GM12878 (cell line): ENCODE measurements at regions not wholly inside any gene's neighbourhood (a gene's known extent, or its start where the extent isn't known, plus 50 kb on each side); places are given as distances from the start of the nearest gene placed in this dataset.
A peak's percentile ranks its signal among the peaks of the same experiment; 100 is the strongest.

Experiments
- ATAC-seq: fragments of 200-7000 bp; cut with Tn5 transposase; 3 replicates; pipeline ENCODE4 v1.9.1; 2020; ENCODE audit warnings: mild to moderate bottlenecking, moderate library complexity
- BruUV-seq: library from RNA; stranded (reverse); fragments of 400-500 nt; replicated peaks from 2 replicates; lab custom pipeline; 2021; lab: Mats Ljungman, UMichigan
- CTCF ChIA-PET: fragments of 300-600 bp; sonication (Branson Sonifier 250); formaldehyde crosslinking; extraction: SDS; loops from one replicate; lab custom pipeline; 2021; ENCODE audit warnings: inconsistent platforms; lab: Yijun Ruan, JAX
- POLR2A ChIA-PET: fragments of 350-600 bp; formaldehyde crosslinking; extraction: SDS; loops from one replicate; lab custom pipeline; 2021; ENCODE audit warnings: inconsistent platforms; lab: Charles Lee
- RAD21 ChIA-PET: fragments of 300-600 bp; sonication (Branson Sonifier 250); formaldehyde crosslinking; loops from one replicate; lab custom pipeline; 2023; ENCODE audit warnings: antibody characterized with exemption; ENCODE audit not compliant: unreplicated experiment; lab: Charles Lee
- SMC1A ChIA-PET: fragments of 300-600 bp; sonication (Branson Sonifier 250); formaldehyde crosslinking; loops from one replicate; lab custom pipeline; 2023; ENCODE audit not compliant: unreplicated experiment, uncharacterized antibody; lab: Charles Lee
- DNase-seq: peaks from one replicate; pipeline ENCODE4 v3.0.0-alpha.2; 2011; ENCODE audit warnings: low read depth, low spot score
- FAIRE-seq: peaks from 3 replicates; lab custom pipeline; 2011; peaks lifted over from hg19 to GRCh38; lab: Jason Lieb, UNC
- H2AFZ ChIP-seq: 2 replicates; pipeline ENCODE4 v1.6.0; 2011; ENCODE audit warnings: low read depth, low read length, control low read depth; ENCODE audit not compliant: control insufficient read depth
- H3K27ac ChIP-seq: 2 replicates; pipeline ENCODE4 v1.5.1; 2011; ENCODE audit warnings: control low read depth; ENCODE audit not compliant: control insufficient read depth, insufficient read depth
- H3K27me3 ChIP-seq, 2 experiments: replicated peaks in 1 of 2; 2 replicates each; pipeline versions ENCODE4 v1.6.0 to v1.6.1; 2011; ENCODE audit warnings: low read length in 1 of 2; ENCODE audit not compliant: control insufficient read depth in 2 of 2, insufficient read depth in 2 of 2
- H3K36me3 ChIP-seq, 2 experiments: 2 replicates each; pipeline ENCODE4 v1.5.1; 2011; ENCODE audit warnings: low read length in 1 of 2; ENCODE audit not compliant: control insufficient read depth in 2 of 2, insufficient read depth in 2 of 2
- H3K4me1 ChIP-seq: 2 replicates; pipeline ENCODE4 v1.6.1; 2011; ENCODE audit warnings: mild to moderate bottlenecking, low read length, moderate library complexity, mixed read lengths; ENCODE audit not compliant: control insufficient read depth, insufficient read depth
- H3K4me2 ChIP-seq: 2 replicates; pipeline ENCODE4 v1.6.0; 2011; ENCODE audit warnings: control low read depth; ENCODE audit not compliant: control insufficient read depth, insufficient read depth
- H3K4me3 ChIP-seq: fragments of 200-600 bp; sonication (generic); 2 replicates; pipeline ENCODE4 v1.5.1; 2016
- H3K79me2 ChIP-seq: 2 replicates; pipeline ENCODE4 v1.6.0; 2011; ENCODE audit warnings: low read length; ENCODE audit not compliant: control insufficient read depth, insufficient read depth
- H3K9ac ChIP-seq: 2 replicates; pipeline ENCODE4 v1.8.0; 2011; ENCODE audit warnings: low read length, control low read depth, mixed read lengths; ENCODE audit not compliant: control insufficient read depth, insufficient read depth
- H3K9me3 ChIP-seq: replicated peaks from 3 replicates; pipeline ENCODE4 v1.5.1; 2011; ENCODE audit warnings: mild to moderate bottlenecking, low read length; ENCODE audit not compliant: control insufficient read depth, insufficient read depth
- H4K20me1 ChIP-seq: 2 replicates; pipeline ENCODE4 v1.6.0; 2011; ENCODE audit not compliant: control insufficient read depth, insufficient read depth
- BACH1 ChIP-seq: fragments of 450-650 bp; IDR thresholded peaks from 2 replicates; pipeline ENCODE4 v1.6.1; 2017; ENCODE audit warnings: mild to moderate bottlenecking, borderline replicate concordance
- BHLHE40 ChIP-seq, 2 experiments: fragments of 450-650 bp in 1 of 2; IDR thresholded peaks; 2 replicates each; pipeline ENCODE4 v1.6.1; 2011 to 2017; ENCODE audit warnings: low read depth in 2 of 2, borderline replicate concordance in 1 of 2, improper control_type of control experiment in 1 of 2, low read length in 1 of 2, mild to moderate bottlenecking in 1 of 2
- BMI1 ChIP-seq: fragments of 450-650 bp; IDR thresholded peaks from 2 replicates; pipeline ENCODE4 v1.6.1; 2016; ENCODE audit warnings: mild to moderate bottlenecking, moderate library complexity, borderline replicate concordance
- CREM ChIP-seq: IDR thresholded peaks from 2 replicates; pipeline ENCODE4 v1.6.1; 2014; ENCODE audit warnings: antibody characterized with exemption, low read depth
- DPF2 ChIP-seq: fragments of 450-650 bp; IDR thresholded peaks from 2 replicates; pipeline ENCODE4 v1.6.1; 2017; ENCODE audit warnings: mild to moderate bottlenecking
- GABPA ChIP-seq: IDR thresholded peaks from 2 replicates; pipeline ENCODE4 v1.6.1; 2014; ENCODE audit warnings: antibody characterized with exemption, low read depth, mild to moderate bottlenecking, inconsistent platforms
- GATAD2B ChIP-seq: fragments of 450-650 bp; conservative IDR thresholded peaks from 2 replicates; pipeline ENCODE4 v1.6.1; 2017; ENCODE audit warnings: low read depth, mild to moderate bottlenecking, moderate library complexity
- IKZF1 ChIP-seq: fragments of 450-650 bp; conservative IDR thresholded peaks from 2 replicates; pipeline ENCODE4 v1.6.1; 2017; ENCODE audit warnings: antibody characterized with exemption, mild to moderate bottlenecking
- IRF3 ChIP-seq: fragments of 450-650 bp; IDR thresholded peaks from 2 replicates; pipeline ENCODE4 v1.6.1; 2014; ENCODE audit warnings: mild to moderate bottlenecking
- IRF4 ChIP-seq: IDR thresholded peaks from 2 replicates; pipeline ENCODE4 v1.6.1; 2011; ENCODE audit warnings: low read depth, low read length
- JUNB ChIP-seq: IDR thresholded peaks from 2 replicates; pipeline ENCODE4 v1.6.1; 2016; ENCODE audit warnings: antibody characterized with exemption, mild to moderate bottlenecking
- MEF2B ChIP-seq: fragments of 450-650 bp; IDR thresholded peaks from 2 replicates; pipeline ENCODE4 v1.6.1; 2018; ENCODE audit warnings: mild to moderate bottlenecking, moderate library complexity; ENCODE audit not compliant: partially characterized antibody, poor library complexity, severe bottlenecking
- MTA2 ChIP-seq: fragments of 450-650 bp; IDR thresholded peaks from 2 replicates; pipeline ENCODE4 v1.6.1; 2016; ENCODE audit warnings: low read depth, mild to moderate bottlenecking, moderate library complexity
- MYC ChIP-seq: IDR thresholded peaks from 2 replicates; pipeline ENCODE4 v1.6.1; 2011; ENCODE audit warnings: mild to moderate bottlenecking, low read length, moderate library complexity, inconsistent platforms; ENCODE audit not compliant: insufficient read depth, insufficient replicate concordance, insufficient read length, severe bottlenecking
- NFIC ChIP-seq: IDR thresholded peaks from 2 replicates; pipeline ENCODE4 v1.6.1; 2012; ENCODE audit warnings: low read depth, mild to moderate bottlenecking, inconsistent platforms, low read length, moderate library complexity
- NR2C1 ChIP-seq: fragments of 450-650 bp; IDR thresholded peaks from 2 replicates; pipeline ENCODE4 v1.6.1; 2017; ENCODE audit warnings: antibody characterized with exemption, mild to moderate bottlenecking, moderate library complexity
- POLR2AphosphoS5 ChIP-seq: IDR thresholded peaks from 2 replicates; pipeline ENCODE4 v1.6.1; 2011; ENCODE audit warnings: mild to moderate bottlenecking, low read length, inconsistent platforms
- RAD21 ChIP-seq: IDR thresholded peaks from 2 replicates; pipeline ENCODE4 v1.6.1; 2011; ENCODE audit warnings: mild to moderate bottlenecking, low read depth, low read length, moderate library complexity; ENCODE audit not compliant: insufficient read depth
- RAD51 ChIP-seq: fragments of 450-650 bp; IDR thresholded peaks from 2 replicates; pipeline ENCODE4 v1.6.1; 2016; ENCODE audit warnings: moderate library complexity, mild to moderate bottlenecking, inconsistent platforms
- RB1 ChIP-seq: fragments of 450-650 bp; formaldehyde crosslinking; IDR thresholded peaks from 2 replicates; pipeline ENCODE4 v1.6.1; 2017; ENCODE audit warnings: mild to moderate bottlenecking, borderline replicate concordance
- RBBP5 ChIP-seq: fragments of 200-600 bp; sonication (generic); conservative IDR thresholded peaks from 2 replicates; pipeline ENCODE4 v1.6.1; 2016
- RELA ChIP-seq: fragments of 450-650 bp; IDR thresholded peaks from 2 replicates; pipeline ENCODE4 v1.8.0; 2014; ENCODE audit warnings: borderline replicate concordance; ENCODE audit not compliant: partially characterized antibody
- SUZ12 ChIP-seq: fragments of 200-600 bp; sonication (generic); IDR thresholded peaks from one replicate; pipeline ENCODE4 v1.6.1; 2018; ENCODE audit warnings: antibody characterized with exemption, mild to moderate bottlenecking; ENCODE audit not compliant: unreplicated experiment
- TBL1XR1 ChIP-seq: IDR thresholded peaks from 2 replicates; pipeline ENCODE4 v1.6.1; 2012; ENCODE audit warnings: low read depth, low read length, improper control_type of control experiment
- WRNIP1 ChIP-seq: IDR thresholded peaks from 2 replicates; pipeline ENCODE4 v1.6.1; 2011; ENCODE audit warnings: low read depth, low read length, improper control_type of control experiment, borderline replicate concordance
- ZSCAN29 ChIP-seq: fragments of 450-650 bp; IDR thresholded peaks from 2 replicates; pipeline ENCODE4 v1.6.1; 2017; ENCODE audit warnings: mild to moderate bottlenecking, moderate library complexity
- WGBS: methylation state at CpG from one replicate; pipeline ENCODE4 v1.1.6; 2016; ENCODE audit warnings: low lambda C conversion rate; ENCODE audit not compliant: insufficient replicate concordance, insufficient coverage; ENCODE audit errors: missing lambda C conversion rate; 5-methylcytosine and 5-hydroxymethylcytosine counted together
- in situ Hi-C: fragments of 300-500 bp; cut with MboI; formaldehyde crosslinking; loops from 9 replicates; pipeline ENCODE4 v1.14.3; 2018; ENCODE audit warnings: mixed read lengths
- intact Hi-C: fragments of 100-400 bp; cut with micrococcal nuclease; formaldehyde crosslinking; loops from one replicate; pipeline ENCODE4 v1.14.2; 2022; ENCODE audit not compliant: unreplicated experiment
- TF ChIP-seq, protein P1 (sequence below): IDR thresholded peaks from 2 replicates; pipeline ENCODE4 v1.6.1; 2011; ENCODE audit warnings: low read depth, mild to moderate bottlenecking, low read length, moderate library complexity, borderline replicate concordance; ENCODE audit errors: extremely low read depth

GRCh38 chr9:73023025-73023541 lies 70.2 kb upstream of the ALDH1A1 start:
- Histone ChIP-seq H3K27me3 (no peaks in the 10 kb centered on the region; a peak in 1 of 4 replicates), H3K4me1 (no peaks in the 10 kb centered on the region), H3K4me2 (no peak overlapping the region), H3K27ac (no peak overlapping the region), H3K4me3 (no peak overlapping the region), H3K9ac (no peak overlapping the region), H3K36me3 (no peaks in the 10 kb centered on the region), H4K20me1 (no peaks in the 10 kb centered on the region), H2AFZ (no peak overlapping the region), H3K9me3 (no peaks in the 10 kb centered on the region), H3K79me2 (no peaks in the 10 kb centered on the region)
- DNase-seq = peak; percentile 3
- intact Hi-C loops (loop anchor here (1.0 to 5.0 kb wide), 3 partner anchors 152 to 986 kb away; no protein-coding TSS in a partner anchor), in situ Hi-C loops (loop anchor here (25.0 kb wide), 1 partner anchor 736 kb away; no protein-coding TSS in a partner anchor)
- ChIA-PET POLR2A (no interaction called here), CTCF (interaction anchor here (0.6 to 5.1 kb wide), 27 partner anchors 8 to 1848 kb away, joined by 3 to 44 read pairs (median 5); no protein-coding TSS in a partner anchor), SMC1A (interaction anchor here (0.6 to 2.9 kb wide), 12 partner anchors 9 to 1308 kb away, joined by 3 to 24 read pairs (median 4); no protein-coding TSS in a partner anchor), RAD21 (interaction anchor here (0.6 to 2.5 kb wide), 6 partner anchors 151 to 984 kb away, joined by 3 to 13 read pairs (median 8); no protein-coding TSS in a partner anchor)
- no TSS peak for BruUV-seq
- ATAC-seq = peak; percentile 64
- WGBS = 1% methylated on average over 7 of the region's 7 CpGs
- FAIRE-seq = peak; percentile 27
- TF ChIP-seq TBL1XR1 (peak; percentile 28; the same call in 1 of the 2 replicates), BHLHE40 (IDR thresholded peaks at IDR 0.05; ENCODE audit: borderline replicate concordance in 1 of 2, low read depth in 2 of 2, low read length in 1 of 2) (no peak), BACH1 (no peak), WRNIP1 (no peak), ZSCAN29 (no peak), MEF2B (no peak), RELA (no peak), NFIC (no peak), GATAD2B (no peak), RB1 (no peak), MYC (no peak), MTA2 (peak; percentile 17; the same call in 1 of the 2 replicates), CREM (no peak), RBBP5 (no peak), IRF4 (0 out of 2 replicates have a peak, but pooled peaks have one; percentile 9), DPF2 (no peak), POLR2AphosphoS5 (no peak), NR2C1 (no peak), RAD51 (no peak), SUZ12 (no peak), IKZF1 (peak; percentile 33; the same call in 1 of the 2 replicates), GABPA (0 out of 2 replicates have a peak, but pooled peaks have one; percentile 22), RAD21 (peak; percentile 63), BMI1 (no peak), JUNB (no peak), IRF3 (no peak)
- TF ChIP-seq, protein P1, sequence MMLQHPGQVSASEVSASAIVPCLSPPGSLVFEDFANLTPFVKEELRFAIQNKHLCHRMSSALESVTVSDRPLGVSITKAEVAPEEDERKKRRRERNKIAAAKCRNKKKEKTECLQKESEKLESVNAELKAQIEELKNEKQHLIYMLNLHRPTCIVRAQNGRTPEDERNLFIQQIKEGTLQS = no peak
